PC-9 (cell line): ENCODE measurements at regions not wholly inside any gene's neighbourhood (a gene's known extent, or its start where the extent isn't known, plus 50 kb on each side); places are given as distances from the start of the nearest gene placed in this dataset.

Experiments
- CTCF ChIP-seq: fragments of 200-600 bp; sonication (generic); conservative IDR thresholded peaks from 2 replicates; pipeline ENCODE4 v1.6.1; 2017; ENCODE audit warnings: mixed run types, antibody characterized with exemption, mild to moderate bottlenecking, moderate library complexity
- EZH2 ChIP-seq: fragments of 200-600 bp; sonication (generic); IDR thresholded peaks from 2 replicates; pipeline ENCODE4 v1.8.0; 2017; ENCODE audit warnings: antibody characterized with exemption, low read depth

- TF ChIP-seq CTCF (no peak), EZH2 (no peak)
These were observed 255.6 kb upstream of the MPDZ start for GRCh38 chr9:13535141-13535540.
